Effector memory CD8-positive, alpha-beta T cell (primary cell): ENCODE measurements at regions not wholly inside any gene's neighbourhood (a gene's known extent, or its start where the extent isn't known, plus 50 kb on each side); places are given as distances from the start of the nearest gene placed in this dataset.

Source experiments
- ATAC-seq: fragments of 150-1000 bp; cut with Tn5 transposase; replicated peaks from 2 replicates; pipeline ENCODE4 v1.10.0; 2021; ENCODE audit warnings: mild to moderate bottlenecking, moderate library complexity
- DNase-seq, 3 experiments: peaks; one replicate each; pipeline ENCODE4 v3.0.0; 2021
- H3K27ac Mint-ChIP-seq, 2 donors: one replicate each; pipeline ENCODE4 v1.8.0; 2022; ENCODE audit warnings: mild to moderate bottlenecking in 2 of 2, mixed read lengths in 2 of 2, moderate library complexity in 2 of 2
- H3K27me3 Mint-ChIP-seq, 2 donors: one replicate each; pipeline ENCODE4 v1.8.0; 2022; ENCODE audit warnings: mixed read lengths in 2 of 2
- H3K36me3 Mint-ChIP-seq: one replicate; pipeline ENCODE4 v1.8.0; 2022; ENCODE audit warnings: mild to moderate bottlenecking, moderate library complexity, mixed read lengths; ENCODE audit not compliant: insufficient read depth
- H3K4me1 Mint-ChIP-seq, 2 donors: one replicate each; pipeline ENCODE4 v1.8.0; 2022; ENCODE audit warnings: low read depth in 2 of 2, mixed read lengths in 2 of 2
- H3K4me3 Mint-ChIP-seq, 2 donors: one replicate each; pipeline ENCODE4 v1.8.0; 2022; ENCODE audit warnings: mild to moderate bottlenecking in 2 of 2, mixed read lengths in 2 of 2, moderate library complexity in 2 of 2
- H3K9me3 Mint-ChIP-seq, 2 donors: one replicate each; pipeline ENCODE4 v1.8.0; 2022; ENCODE audit warnings: mixed read lengths in 2 of 2

- no peaks in the 10 kb centered on the region for H3K9me3 Mint-ChIP-seq
- no peak for DNase-seq
- no peak for ATAC-seq
- H3K36me3 Mint-ChIP-seq = no peaks in the 10 kb centered on the region
- peaks cover 36 to 41% of the 10 kb centered on the region in 2 donors for H3K4me1 Mint-ChIP-seq
- H3K27ac Mint-ChIP-seq = peak overlapping the region; percentile 38 to 59
- no peak overlapping the region for H3K4me3 Mint-ChIP-seq
- H3K27me3 Mint-ChIP-seq = no peaks in the 10 kb centered on the region
Measured at GRCh38 chr20:40758790-40759189, 69.8 kb upstream of the MAFB start.

DNA sequence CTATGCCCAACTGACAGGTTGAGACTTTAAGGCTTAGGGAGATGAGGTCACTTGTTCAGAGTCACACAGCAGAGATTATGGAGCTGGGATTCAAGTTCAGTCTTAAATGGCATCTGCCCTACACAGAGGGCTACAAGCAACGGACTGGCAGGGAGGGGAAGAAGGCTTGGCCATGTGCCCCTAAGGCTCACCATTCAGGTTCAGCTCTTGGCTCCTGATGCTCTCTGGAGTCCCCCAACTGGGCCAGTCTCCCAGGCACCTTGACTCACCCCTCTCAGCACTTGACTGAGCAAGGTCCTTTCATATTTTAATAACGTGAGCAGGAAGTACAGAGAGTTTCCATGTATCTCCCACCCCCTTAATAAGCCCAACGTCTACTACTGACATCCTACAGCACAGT is 71.4 kb upstream of the MAFB start:
- H3K4me1 Mint-ChIP-seq = peaks cover 33 to 35% of the 10 kb centered on the region in 2 donors
- H3K36me3 Mint-ChIP-seq = no peaks in the 10 kb centered on the region
- peaks cover 0 to 10% of the 10 kb centered on the region in 2 donors for H3K27me3 Mint-ChIP-seq
- no peak overlapping the region for H3K4me3 Mint-ChIP-seq
- H3K9me3 Mint-ChIP-seq = no peaks in the 10 kb centered on the region
- ATAC-seq (no peak), DNase-seq (no peak)
- H3K27ac Mint-ChIP-seq = peak overlapping the region; percentile 22 to 45

DNA sequence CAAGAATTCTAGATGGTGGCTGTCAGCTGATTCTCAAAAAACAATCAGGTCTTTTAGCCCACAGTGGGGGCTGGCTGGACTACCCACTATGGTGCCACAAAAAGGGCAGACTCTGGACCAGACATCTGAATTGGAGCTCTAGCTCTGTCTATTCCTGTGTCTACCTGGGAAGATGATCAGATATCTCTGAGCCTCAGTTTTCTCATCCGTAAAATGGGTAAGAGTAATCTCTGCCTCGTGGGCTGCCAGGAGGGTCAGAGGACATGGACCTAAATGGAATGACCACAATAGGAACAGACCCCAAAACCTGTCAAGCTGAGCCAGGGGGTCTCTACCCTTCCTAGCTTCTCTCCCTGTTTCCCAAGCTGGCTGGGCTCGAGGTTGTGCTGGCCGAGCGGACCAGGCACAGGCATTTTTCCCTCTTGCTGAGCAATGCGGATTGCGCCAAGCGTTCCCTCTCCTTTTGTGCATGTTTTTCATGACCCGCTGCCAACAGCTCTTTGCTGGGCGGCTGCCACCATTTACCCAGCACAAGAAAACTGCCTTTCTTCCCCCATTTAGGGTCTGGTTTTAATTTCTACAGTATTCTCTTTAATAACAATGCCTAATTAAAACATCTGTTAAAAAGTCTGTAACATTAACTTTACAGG is 74.7 kb upstream of the MAFB start:
- H3K9me3 Mint-ChIP-seq = no peaks in the 10 kb centered on the region
- ATAC-seq (no peak), DNase-seq (no peak)
- H3K36me3 Mint-ChIP-seq = no peaks in the 10 kb centered on the region
- H3K4me1 Mint-ChIP-seq = peaks cover 5 to 13% of the 10 kb centered on the region in 2 donors
- peaks cover 10 to 26% of the 10 kb centered on the region in 2 donors for H3K27me3 Mint-ChIP-seq
- peak overlapping the region in 1 of 2 donors; percentile 18 for H3K27ac Mint-ChIP-seq
- H3K4me3 Mint-ChIP-seq = no peak overlapping the region

DNA sequence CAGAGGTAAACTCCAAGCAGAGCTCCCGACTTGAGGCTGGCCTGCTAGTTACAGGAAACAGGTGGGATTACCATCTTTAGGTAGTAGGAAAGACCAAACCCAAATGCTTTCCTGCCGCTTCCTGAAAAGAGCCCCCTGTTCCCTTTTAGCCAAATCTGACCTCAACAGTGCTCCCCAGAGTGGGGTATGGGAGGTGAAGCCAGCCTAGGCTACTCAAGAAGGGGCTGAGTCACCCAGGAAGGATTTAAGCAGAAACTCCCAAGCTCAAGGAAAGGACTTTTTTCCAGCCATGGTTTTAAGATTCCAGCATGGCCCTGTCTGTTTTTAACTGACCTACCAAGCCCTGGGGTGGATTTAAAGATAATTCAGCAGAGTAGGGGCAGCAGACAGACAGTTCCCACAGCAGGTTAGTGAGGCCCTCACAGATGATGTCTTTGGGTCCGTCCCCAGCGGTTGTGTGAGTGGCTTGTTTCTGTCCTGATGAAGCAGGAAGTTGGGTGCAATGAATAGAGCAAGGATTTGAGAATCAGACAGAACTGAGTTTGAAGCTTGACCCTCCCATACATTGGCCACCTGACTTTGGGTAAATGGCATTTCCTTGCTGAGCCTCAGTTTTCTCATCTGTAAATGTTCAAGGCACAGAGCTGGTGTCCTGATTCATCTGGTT is 76.9 kb upstream of the MAFB start:
- Mint-ChIP-seq H3K36me3 (no peaks in the 10 kb centered on the region), H3K4me3 (no peak overlapping the region), H3K9me3 (no peaks in the 10 kb centered on the region), H3K27me3 (peaks cover 26 to 48% of the 10 kb centered on the region in 2 donors), H3K4me1 (peaks cover 0 to under 1% of the 10 kb centered on the region in 2 donors), H3K27ac (no peak overlapping the region)
- no peak for ATAC-seq
- DNase-seq = no peak

GRCh38 chr20:40766790-40767614 is 78.0 kb upstream of the MAFB start:
- DNase-seq = no peak
- H3K27ac Mint-ChIP-seq = no peak overlapping the region
- no peak for ATAC-seq
- no peaks in the 10 kb centered on the region for H3K9me3 Mint-ChIP-seq
- no peaks in the 10 kb centered on the region for H3K36me3 Mint-ChIP-seq
- H3K4me1 Mint-ChIP-seq = no peaks in the 10 kb centered on the region
- H3K4me3 Mint-ChIP-seq = no peak overlapping the region
- peaks cover 28 to 54% of the 10 kb centered on the region in 2 donors for H3K27me3 Mint-ChIP-seq

- no peak overlapping the region for H3K27ac Mint-ChIP-seq
- ATAC-seq = no peak
- no peak for DNase-seq
- H3K4me1 Mint-ChIP-seq = no peaks in the 10 kb centered on the region
- H3K27me3 Mint-ChIP-seq = peaks cover 28 to 54% of the 10 kb centered on the region in 2 donors
- no peak overlapping the region for H3K4me3 Mint-ChIP-seq
- H3K9me3 Mint-ChIP-seq = no peaks in the 10 kb centered on the region
- no peaks in the 10 kb centered on the region for H3K36me3 Mint-ChIP-seq
Measured at GRCh38 chr20:40767615-40767924, 78.5 kb upstream of the MAFB start.

- no peak overlapping the region for H3K4me3 Mint-ChIP-seq
- no peak for ATAC-seq
- no peaks in the 10 kb centered on the region for H3K9me3 Mint-ChIP-seq
- no peak for DNase-seq
- no peak overlapping the region for H3K27ac Mint-ChIP-seq
- H3K4me1 Mint-ChIP-seq = no peaks in the 10 kb centered on the region
- H3K36me3 Mint-ChIP-seq = no peaks in the 10 kb centered on the region
- peaks cover 28 to 54% of the 10 kb centered on the region in 2 donors for H3K27me3 Mint-ChIP-seq
Measured at GRCh38 chr20:40768105-40768504, 79.1 kb upstream of the MAFB start.

- Mint-ChIP-seq H3K27ac (no peak overlapping the region), H3K36me3 (no peaks in the 10 kb centered on the region), H3K4me3 (no peak overlapping the region), H3K27me3 (peaks cover 28 to 48% of the 10 kb centered on the region in 2 donors), H3K9me3 (no peaks in the 10 kb centered on the region), H3K4me1 (peaks cover 9 to 10% of the 10 kb centered on the region in 2 donors)
- ATAC-seq = no peak
- DNase-seq = no peak
Measured at GRCh38 chr20:40769677-40770285, 80.7 kb upstream of the MAFB start.

- Mint-ChIP-seq H3K27me3 (peaks cover 28 to 44% of the 10 kb centered on the region in 2 donors), H3K36me3 (no peaks in the 10 kb centered on the region), H3K4me3 (peak overlapping the region in 1 of 2 donors; percentile 28), H3K4me1 (peaks cover 12 to 13% of the 10 kb centered on the region in 2 donors), H3K9me3 (no peaks in the 10 kb centered on the region), H3K27ac (no peak overlapping the region)
- DNase-seq (no peak), ATAC-seq (no peak)
Measured at GRCh38 chr20:40770564-40771307, 81.7 kb upstream of the MAFB start.

GRCh38 chr20:40771308-40771610 is 82.2 kb upstream of the MAFB start:
- Mint-ChIP-seq H3K4me1 (peaks cover 12 to 14% of the 10 kb centered on the region in 2 donors), H3K27ac (no peak overlapping the region), H3K9me3 (no peaks in the 10 kb centered on the region), H3K27me3 (peaks cover 28 to 44% of the 10 kb centered on the region in 2 donors), H3K4me3 (peak overlapping the region in 1 of 2 donors; percentile 28), H3K36me3 (no peaks in the 10 kb centered on the region)
- ATAC-seq (no peak), DNase-seq (no peak)

GRCh38 chr20:40771848-40772511 is 82.9 kb upstream of the MAFB start:
- H3K9me3 Mint-ChIP-seq = no peaks in the 10 kb centered on the region
- H3K4me1 Mint-ChIP-seq = peaks cover 12 to 14% of the 10 kb centered on the region in 2 donors
- no peak for DNase-seq
- no peaks in the 10 kb centered on the region for H3K36me3 Mint-ChIP-seq
- H3K27me3 Mint-ChIP-seq = peaks cover 28 to 44% of the 10 kb centered on the region in 2 donors
- H3K4me3 Mint-ChIP-seq = no peak overlapping the region
- H3K27ac Mint-ChIP-seq = no peak overlapping the region
- no peak for ATAC-seq

- DNase-seq (no peak), ATAC-seq (no peak)
- Mint-ChIP-seq H3K27me3 (peaks cover 19 to 32% of the 10 kb centered on the region in 2 donors), H3K9me3 (no peaks in the 10 kb centered on the region), H3K36me3 (no peaks in the 10 kb centered on the region), H3K4me3 (no peak overlapping the region), H3K27ac (no peak overlapping the region), H3K4me1 (peaks cover 12 to 14% of the 10 kb centered on the region in 2 donors)
Measured at GRCh38 chr20:40773376-40773775, 84.3 kb upstream of the MAFB start.
